ENCODE measurements at regions not wholly inside any gene's neighbourhood (a gene's known extent, or its start where the extent isn't known, plus 50 kb on each side); places are given as distances from the start of the nearest gene placed in this dataset.

DNA sequence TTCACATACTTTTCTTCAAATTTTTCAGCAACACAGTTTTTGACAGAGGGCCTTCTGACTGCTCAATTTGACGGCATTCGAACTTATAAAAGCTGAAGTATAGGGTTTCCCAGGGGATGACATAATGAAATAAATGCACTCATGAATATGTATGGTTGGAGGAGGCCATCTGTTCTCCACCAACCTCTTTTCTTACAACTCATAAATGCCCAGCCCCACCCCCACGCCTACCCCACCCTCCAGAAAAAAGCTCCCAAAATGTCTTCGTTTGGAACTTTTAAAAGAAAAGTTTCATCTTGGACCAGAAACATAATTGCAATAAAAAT, 211.6 kb upstream of the LRRN1 start:
- TF ChIP-seq EP300 (IDR thresholded peaks at IDR 0.05) (no peak), POLR2AphosphoS5 (IDR thresholded peaks at IDR 0.05) (no peak)
